ENCODE measurements at regions not wholly inside any gene's neighbourhood (a gene's known extent, or its start where the extent isn't known, plus 50 kb on each side); places are given as distances from the start of the nearest gene placed in this dataset.

DNA sequence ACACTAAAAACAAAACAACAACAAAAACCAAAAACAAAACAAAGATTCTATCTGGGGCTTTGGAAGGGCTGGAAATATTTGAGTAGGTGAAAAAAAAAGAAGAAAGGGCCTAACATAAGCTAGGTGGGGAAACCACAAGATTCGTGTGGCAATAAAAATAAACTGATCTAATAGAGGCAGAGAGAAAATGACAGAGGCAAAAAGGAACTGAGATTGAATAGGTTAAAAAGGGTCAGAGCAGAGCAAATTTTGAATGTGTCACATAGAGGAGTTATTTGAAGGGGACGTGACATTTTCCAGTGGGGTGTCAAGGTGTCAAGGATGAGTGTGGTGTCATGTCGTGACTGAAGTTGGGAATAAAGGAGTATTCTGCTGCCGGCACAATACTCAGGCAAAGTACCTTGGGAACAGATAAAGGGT, 65.2 kb upstream of the RALGPS2 start (continued):
- TF ChIP-seq, protein P1, sequence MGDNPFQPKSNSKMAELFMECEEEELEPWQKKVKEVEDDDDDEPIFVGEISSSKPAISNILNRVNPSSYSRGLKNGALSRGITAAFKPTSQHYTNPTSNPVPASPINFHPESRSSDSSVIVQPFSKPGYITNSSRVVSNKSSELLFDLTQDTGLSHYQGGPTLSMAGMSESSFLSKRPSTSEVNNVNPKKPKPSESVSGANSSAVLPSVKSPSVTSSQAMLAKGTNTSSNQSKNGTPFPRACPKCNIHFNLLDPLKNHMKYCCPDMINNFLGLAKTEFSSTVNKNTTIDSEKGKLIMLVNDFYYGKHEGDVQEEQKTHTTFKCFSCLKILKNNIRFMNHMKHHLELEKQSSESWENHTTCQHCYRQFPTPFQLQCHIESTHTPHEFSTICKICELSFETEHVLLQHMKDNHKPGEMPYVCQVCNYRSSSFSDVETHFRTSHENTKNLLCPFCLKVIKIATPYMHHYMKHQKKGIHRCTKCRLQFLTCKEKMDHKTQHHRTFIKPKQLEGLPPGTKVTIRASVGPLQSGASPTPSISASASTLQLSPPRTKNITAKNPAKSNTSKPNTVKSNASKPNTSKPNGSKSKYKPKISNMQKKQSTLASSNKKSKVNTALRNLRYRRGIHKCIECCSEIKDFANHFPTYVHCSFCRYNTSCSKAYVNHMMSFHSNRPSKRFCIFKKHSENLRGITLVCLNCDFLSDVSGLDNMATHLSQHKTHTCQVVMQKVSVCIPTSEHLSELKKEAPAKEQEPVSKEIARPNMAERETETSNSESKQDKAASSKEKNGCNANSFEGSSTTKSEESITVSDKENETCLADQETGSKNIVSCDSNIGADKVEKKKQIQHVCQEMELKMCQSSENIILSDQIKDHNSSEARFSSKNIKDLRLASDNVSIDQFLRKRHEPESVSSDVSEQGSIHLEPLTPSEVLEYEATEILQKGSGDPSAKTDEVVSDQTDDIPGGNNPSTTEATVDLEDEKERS (tag by site-specific recombination; IDR thresholded peaks at IDR 0.05) = no peak
- TF ChIP-seq EGR2 (tag by site-specific recombination; IDR thresholded peaks at IDR 0.05; ENCODE audit: low read depth) (no peak), PRDM1 (tag by site-specific recombination; IDR thresholded peaks at IDR 0.05) (no peak), ZBTB17 (tag by site-specific recombination; IDR thresholded peaks at IDR 0.05) (no peak), ZNF335 (tag by site-specific recombination; conservative IDR thresholded peaks at IDR 0.05) (no peak), ZNF16 (tag by site-specific recombination; IDR thresholded peaks at IDR 0.05; ENCODE audit: low read depth) (no peak), ZNF24 (tag by site-specific recombination; IDR thresholded peaks at IDR 0.05) (no peak), SP2 (tag by site-specific recombination; IDR thresholded peaks at IDR 0.05) (no peak)

DNA sequence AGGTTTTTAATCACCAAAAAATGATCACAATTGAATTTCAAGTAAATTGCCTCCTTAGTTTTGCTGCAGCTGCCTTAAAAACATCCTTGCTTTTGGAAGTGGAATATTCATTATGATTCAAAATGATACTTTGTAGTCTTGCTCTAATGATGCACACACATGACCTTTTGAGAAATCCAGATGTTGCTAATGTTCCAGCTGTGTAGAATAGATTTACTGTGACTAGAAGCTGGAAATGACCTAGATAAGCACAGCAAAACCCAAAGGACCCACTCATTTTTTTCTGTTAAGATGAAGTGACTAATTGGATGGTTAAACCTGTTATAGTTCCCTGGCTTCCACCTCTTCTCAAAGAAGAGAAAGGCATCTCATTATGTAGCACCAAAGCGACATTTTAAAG, 64.6 kb upstream of the RALGPS2 start:
- Histone ChIP-seq H3K36me3 (ENCODE audit: control insufficient read depth in 2 of 2, insufficient read depth in 1 of 2, low read length in 2 of 2) (no peaks in the 10 kb centered on the region), H3K27ac (ENCODE audit: extremely low read depth, low read depth, low read length) (no peak overlapping the region), H3K4me1 (ENCODE audit: control insufficient read depth, insufficient read depth, low read length) (no peaks in the 10 kb centered on the region), H3K4me3 (ENCODE audit: low read depth, low read length) (no peak overlapping the region), H3K9me3 (ENCODE audit: control insufficient read depth, insufficient read depth, low read depth, low read length) (no peaks in the 10 kb centered on the region)
- POLR2A ChIA-PET = no interaction called here
- CTCF ChIA-PET = no interaction called here
- no peak for TF ChIP-seq ZNF302 (tag by site-specific recombination; IDR thresholded peaks at IDR 0.05; ENCODE audit: low read depth)
- TF ChIP-seq ZNF184 (tag by site-specific recombination; IDR thresholded peaks at IDR 0.05) = no peak
- TF ChIP-seq ZNF548 (tag by site-specific recombination; IDR thresholded peaks at IDR 0.05) = no peak
- TF ChIP-seq GLIS1 (tag by site-specific recombination; IDR thresholded peaks at IDR 0.05) = no peak
- TF ChIP-seq ZNF747 (tag by site-specific recombination; IDR thresholded peaks at IDR 0.05) = no peak
- no peak for TF ChIP-seq ZSCAN30 (tag by site-specific recombination; IDR thresholded peaks at IDR 0.05)
- TF ChIP-seq TRIM28 (IDR thresholded peaks at IDR 0.05; ENCODE audit: borderline replicate concordance, low read length) = no peak
- TF ChIP-seq ZNF791 (tag by site-specific recombination; IDR thresholded peaks at IDR 0.05) = no peak

DNA sequence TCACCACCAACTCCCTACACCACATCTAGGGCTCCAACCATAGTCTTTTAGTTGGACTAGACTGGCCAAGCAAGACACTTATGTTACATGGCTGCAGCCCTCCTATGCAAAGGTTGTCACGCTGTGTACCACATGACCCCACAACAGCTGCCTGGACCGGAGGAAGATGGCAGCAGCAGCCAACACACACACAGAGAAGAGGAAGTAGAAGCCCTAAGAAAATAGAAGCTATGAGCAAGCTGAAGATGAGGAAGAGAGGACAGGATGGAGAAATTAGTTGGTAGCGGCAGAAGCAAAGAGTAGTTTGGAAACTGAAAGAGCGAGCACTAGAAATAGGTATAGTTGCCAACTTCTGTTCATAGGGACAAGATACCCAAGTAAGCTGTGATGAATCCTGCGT, 60.8 kb upstream of the RALGPS2 start:
- no peaks in the 10 kb centered on the region for H3K4me1 ChIP-seq (ENCODE audit: control insufficient read depth, insufficient read depth, low read length)
- no peaks in the 10 kb centered on the region for H3K9me3 ChIP-seq (ENCODE audit: control insufficient read depth, insufficient read depth, low read depth, low read length)
- POLR2A ChIA-PET = no interaction called here
- CTCF ChIA-PET = interaction anchor here (0.6 kb wide), 1 partner anchor 89 kb away, joined by 4 read pairs; no protein-coding TSS in a partner anchor
- no peaks in the 10 kb centered on the region for H3K36me3 ChIP-seq (ENCODE audit: control insufficient read depth in 2 of 2, insufficient read depth in 1 of 2, low read length in 2 of 2)
- no peak overlapping the region for H3K4me3 ChIP-seq (ENCODE audit: low read depth, low read length)
- no peak overlapping the region for H3K27ac ChIP-seq (ENCODE audit: extremely low read depth, low read depth, low read length)
- TF ChIP-seq ZNF610 (tag by site-specific recombination; IDR thresholded peaks at IDR 0.05; ENCODE audit: borderline replicate concordance) = no peak
- no peak for TF ChIP-seq ZNF791 (tag by site-specific recombination; IDR thresholded peaks at IDR 0.05)
- no peak for TF ChIP-seq ZNF366 (tag by site-specific recombination; conservative IDR thresholded peaks at IDR 0.05)
- TF ChIP-seq KLF7 (tag by site-specific recombination; IDR thresholded peaks at IDR 0.05; ENCODE audit: borderline replicate concordance) = no peak
- no peak for TF ChIP-seq ZNF548 (tag by site-specific recombination; IDR thresholded peaks at IDR 0.05)
- TF ChIP-seq ZNF174 (tag by site-specific recombination; IDR thresholded peaks at IDR 0.05) = no peak
- TF ChIP-seq, protein P2, sequence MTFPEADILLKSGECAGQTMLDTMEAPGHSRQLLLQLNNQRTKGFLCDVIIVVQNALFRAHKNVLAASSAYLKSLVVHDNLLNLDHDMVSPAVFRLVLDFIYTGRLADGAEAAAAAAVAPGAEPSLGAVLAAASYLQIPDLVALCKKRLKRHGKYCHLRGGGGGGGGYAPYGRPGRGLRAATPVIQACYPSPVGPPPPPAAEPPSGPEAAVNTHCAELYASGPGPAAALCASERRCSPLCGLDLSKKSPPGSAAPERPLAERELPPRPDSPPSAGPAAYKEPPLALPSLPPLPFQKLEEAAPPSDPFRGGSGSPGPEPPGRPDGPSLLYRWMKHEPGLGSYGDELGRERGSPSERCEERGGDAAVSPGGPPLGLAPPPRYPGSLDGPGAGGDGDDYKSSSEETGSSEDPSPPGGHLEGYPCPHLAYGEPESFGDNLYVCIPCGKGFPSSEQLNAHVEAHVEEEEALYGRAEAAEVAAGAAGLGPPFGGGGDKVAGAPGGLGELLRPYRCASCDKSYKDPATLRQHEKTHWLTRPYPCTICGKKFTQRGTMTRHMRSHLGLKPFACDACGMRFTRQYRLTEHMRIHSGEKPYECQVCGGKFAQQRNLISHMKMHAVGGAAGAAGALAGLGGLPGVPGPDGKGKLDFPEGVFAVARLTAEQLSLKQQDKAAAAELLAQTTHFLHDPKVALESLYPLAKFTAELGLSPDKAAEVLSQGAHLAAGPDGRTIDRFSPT (tag by site-specific recombination; IDR thresholded peaks at IDR 0.05) = no peak
- TF ChIP-seq, protein P3, sequence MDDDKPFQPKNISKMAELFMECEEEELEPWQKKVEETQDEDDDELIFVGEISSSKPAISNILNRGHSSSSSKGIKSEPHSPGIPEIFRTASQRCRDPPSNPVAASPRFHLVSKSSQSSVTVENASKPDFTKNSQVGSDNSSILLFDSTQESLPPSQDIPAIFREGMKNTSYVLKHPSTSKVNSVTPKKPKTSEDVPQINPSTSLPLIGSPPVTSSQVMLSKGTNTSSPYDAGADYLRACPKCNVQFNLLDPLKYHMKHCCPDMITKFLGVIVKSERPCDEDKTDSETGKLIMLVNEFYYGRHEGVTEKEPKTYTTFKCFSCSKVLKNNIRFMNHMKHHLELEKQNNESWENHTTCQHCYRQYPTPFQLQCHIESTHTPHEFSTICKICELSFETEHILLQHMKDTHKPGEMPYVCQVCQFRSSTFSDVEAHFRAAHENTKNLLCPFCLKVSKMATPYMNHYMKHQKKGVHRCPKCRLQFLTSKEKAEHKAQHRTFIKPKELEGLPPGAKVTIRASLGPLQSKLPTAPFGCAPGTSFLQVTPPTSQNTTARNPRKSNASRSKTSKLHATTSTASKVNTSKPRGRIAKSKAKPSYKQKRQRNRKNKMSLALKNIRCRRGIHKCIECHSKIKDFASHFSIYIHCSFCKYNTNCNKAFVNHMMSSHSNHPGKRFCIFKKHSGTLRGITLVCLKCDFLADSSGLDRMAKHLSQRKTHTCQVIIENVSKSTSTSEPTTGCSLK (tag by site-specific recombination; IDR thresholded peaks at IDR 0.05) = no peak
- TF ChIP-seq, protein P4, sequence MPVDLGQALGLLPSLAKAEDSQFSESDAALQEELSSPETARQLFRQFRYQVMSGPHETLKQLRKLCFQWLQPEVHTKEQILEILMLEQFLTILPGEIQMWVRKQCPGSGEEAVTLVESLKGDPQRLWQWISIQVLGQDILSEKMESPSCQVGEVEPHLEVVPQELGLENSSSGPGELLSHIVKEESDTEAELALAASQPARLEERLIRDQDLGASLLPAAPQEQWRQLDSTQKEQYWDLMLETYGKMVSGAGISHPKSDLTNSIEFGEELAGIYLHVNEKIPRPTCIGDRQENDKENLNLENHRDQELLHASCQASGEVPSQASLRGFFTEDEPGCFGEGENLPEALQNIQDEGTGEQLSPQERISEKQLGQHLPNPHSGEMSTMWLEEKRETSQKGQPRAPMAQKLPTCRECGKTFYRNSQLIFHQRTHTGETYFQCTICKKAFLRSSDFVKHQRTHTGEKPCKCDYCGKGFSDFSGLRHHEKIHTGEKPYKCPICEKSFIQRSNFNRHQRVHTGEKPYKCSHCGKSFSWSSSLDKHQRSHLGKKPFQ (tag by site-specific recombination; IDR thresholded peaks at IDR 0.05) = no peak
- TF ChIP-seq ZNF701 (tag by site-specific recombination; IDR thresholded peaks at IDR 0.05) = no peak
- TF ChIP-seq ZIC2 (tag by site-specific recombination; IDR thresholded peaks at IDR 0.05) = no peak
- TF ChIP-seq ZEB2 (tag by site-specific recombination; IDR thresholded peaks at IDR 0.05) = no peak
- no peak for TF ChIP-seq ZNF510 (tag by site-specific recombination; IDR thresholded peaks at IDR 0.05; ENCODE audit: insufficient replicate concordance)

All from HEK293 (cell line).